ENCODE measurements at regions not wholly inside any gene's neighbourhood (a gene's known extent, or its start where the extent isn't known, plus 50 kb on each side); places are given as distances from the start of the nearest gene placed in this dataset.

DNA sequence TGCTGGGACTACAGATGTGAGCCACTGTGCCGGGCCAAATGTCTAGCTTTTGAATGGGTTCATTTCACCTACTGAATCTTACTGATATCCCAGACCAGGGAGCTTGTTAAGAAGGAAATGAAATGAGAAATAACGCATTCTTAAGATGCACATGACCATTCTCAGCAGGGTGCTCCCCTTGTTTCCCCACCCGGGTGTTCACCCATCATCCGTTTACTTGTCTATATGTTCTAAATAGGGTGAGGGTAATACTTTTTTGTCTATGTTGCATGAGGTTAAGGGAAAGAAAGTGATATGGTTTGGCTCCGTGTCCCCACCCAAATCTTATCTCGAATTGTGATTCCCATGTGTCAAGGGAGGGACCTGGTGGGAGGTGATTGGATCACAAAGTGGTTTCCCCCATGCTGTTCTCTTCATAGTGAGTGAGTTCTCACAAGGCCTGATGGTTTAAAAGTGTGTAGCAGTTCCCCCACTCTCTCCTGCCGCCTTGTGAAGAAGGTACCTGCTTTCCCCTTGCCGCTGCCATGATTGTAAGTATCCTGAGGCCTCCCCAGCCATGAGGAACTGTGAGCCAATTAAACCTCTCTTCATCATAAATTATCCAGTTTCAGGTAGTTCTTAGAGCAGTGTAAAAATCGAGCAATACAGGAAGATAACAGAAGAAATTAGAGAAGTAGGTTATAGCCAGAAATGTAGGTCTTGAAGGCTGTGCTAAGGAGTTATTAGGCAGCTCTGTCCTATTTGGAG is 129.1 kb downstream of the DDX1 start:
- peak; percentile 47 for DNase-seq

DNA sequence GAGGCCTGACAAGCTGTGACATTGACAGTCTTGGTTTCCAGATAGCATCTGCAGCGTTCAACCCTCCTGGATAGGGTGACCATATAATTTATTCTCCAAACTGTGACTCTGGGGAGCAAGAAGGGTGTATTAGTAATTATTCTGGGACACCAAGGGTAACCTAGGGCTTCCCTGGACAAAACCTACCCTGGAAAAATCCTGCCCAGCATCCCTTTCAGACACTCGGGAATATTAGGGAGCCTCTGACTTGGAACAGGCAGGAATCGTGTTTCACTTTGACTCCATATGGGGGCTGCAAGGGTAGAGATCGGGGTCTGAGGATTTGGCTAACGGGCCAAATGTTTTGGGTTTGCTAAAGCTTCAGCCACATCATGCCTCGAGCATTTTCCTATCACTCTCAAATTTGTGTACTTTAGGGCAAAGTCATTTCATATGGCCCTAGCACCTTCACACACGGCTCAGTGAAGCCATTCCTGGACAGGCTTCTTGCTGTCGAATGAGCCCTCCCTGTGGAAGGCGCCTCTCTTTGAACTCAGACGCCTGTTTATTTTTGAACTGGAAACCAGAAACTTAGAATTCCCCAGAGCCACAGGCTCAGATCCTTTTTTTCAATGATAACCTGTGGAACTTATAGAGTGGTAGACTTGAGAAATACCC is 129.9 kb downstream of the DDX1 start:
- DNase-seq: no peak

DNA sequence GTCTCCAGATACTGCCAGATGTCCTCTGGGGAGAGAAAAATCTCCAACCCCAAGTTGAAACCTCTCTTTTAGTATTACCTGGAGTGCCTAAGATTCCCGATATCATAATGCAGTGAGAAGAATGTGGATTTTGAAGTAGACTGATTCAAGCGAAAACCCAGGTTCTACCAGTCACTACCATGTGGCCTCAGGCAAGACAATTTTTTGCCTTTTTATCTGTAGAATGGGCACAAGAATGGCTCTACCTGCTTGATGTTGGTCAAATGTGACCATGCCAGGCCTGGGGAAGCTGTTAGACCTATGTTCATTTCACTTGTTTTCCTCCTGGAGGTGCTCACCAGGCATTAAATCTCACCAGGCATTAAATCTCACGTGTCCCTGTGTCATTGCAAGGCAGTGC is 131.3 kb downstream of the DDX1 start:
- no peak for DNase-seq

DNA sequence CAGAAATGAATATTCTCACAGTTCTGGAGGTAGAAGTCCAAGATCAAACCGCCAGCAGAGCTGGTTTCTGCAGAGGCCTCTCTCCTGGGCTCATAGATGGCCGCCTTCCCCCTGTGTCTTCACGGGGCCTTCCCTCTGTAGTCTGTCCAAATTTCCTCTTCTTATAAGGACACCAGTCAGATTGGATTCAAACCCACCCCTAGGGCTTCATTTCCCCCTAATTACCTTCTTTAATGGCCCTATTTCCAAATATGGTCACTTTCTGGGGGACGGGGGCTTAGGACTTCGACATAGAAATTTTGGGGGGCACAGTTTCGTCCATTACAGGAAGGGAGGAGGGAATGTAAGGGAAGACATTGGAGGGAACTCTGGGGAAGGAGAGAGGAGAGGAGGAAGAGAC is 132.6 kb downstream of the DDX1 start:
- no peak for DNase-seq

DNA sequence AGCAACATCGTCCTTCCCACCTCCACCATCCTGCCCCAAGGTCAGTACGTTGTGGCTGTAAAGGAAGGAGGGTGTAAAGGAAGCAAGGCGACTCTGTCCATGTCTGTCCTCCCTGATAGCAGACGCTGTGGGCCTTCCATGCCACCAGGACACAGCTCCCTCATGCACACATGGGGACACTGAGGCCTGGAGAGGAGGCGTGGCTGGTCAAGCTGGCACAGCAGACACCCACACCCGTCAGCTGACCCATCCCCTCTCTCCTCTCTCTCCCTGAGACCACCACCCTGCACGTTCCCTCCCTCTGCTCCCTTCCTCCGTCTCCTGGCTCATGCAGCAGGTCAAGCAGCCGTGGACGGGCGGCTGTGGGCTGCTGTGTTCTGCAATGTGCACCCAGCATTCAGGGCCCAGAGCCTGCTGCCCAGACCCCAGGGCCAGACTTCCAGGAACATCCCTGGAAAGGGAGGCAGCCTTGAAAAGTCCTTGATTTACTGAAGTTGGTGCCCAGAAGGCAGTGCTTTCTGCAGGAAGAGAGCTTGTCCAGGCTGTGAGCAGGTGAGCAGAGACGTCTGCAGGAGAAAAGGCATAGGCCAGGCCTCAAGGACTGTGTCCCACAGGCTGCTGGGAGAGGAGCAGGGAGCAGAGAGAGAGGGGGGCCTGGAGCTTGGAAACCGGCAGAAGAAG is 133.6 kb downstream of the DDX1 start:
- DNase-seq: no peak

DNA sequence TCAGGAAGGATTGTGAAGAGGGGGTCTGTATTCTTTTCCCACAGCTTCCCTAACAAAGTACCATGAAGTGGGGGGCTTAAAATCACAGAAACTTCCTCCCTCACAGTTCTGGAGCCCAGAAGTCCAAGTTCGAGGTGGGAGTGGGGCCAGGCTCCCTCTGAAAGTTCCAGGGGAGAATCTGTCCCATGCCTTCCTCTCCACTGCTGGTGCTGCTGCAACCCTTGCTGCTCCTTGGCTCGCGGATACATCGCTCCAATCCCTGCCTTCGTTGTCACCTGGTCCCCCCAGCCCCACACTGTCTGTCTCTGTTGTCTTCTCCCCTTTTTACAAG is 134.1 kb downstream of the DDX1 start:
- no peak for DNase-seq

DNA sequence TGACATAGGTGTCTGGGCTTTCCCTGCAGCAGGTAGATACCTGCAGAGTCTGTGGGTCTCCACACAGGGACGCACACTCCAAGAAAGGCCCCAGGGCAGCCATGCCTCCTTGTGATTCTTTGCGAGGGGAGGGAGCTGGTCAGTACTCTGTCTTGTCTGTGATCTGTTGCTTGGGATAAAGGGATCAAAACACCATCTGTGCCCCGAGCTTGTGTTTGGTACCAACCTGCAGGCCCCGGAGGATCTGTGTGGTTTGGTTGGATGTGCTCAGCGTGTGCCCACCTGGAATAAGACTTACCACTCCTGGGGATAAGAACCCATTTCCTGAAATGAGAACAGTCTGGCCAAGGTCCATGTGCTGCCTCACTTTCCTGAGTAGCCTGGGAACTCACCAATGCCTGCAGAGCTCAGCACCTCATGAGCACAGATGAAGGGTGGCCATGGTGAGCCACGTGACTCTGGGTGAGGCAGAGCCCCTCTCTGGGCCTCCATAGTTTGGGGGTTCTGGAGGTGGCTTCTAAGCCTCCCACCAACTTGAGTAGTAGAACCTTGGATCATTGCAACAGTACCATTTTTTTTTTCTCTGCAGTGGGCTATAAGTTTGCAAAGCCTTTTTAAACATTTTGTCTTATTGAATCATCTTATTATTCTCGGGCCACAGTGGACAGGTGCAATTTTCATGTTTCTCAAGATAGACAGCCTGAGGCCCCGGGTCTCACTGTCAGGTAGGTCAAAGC is 134.8 kb downstream of the DDX1 start:
- DNase-seq: no peak

DNA sequence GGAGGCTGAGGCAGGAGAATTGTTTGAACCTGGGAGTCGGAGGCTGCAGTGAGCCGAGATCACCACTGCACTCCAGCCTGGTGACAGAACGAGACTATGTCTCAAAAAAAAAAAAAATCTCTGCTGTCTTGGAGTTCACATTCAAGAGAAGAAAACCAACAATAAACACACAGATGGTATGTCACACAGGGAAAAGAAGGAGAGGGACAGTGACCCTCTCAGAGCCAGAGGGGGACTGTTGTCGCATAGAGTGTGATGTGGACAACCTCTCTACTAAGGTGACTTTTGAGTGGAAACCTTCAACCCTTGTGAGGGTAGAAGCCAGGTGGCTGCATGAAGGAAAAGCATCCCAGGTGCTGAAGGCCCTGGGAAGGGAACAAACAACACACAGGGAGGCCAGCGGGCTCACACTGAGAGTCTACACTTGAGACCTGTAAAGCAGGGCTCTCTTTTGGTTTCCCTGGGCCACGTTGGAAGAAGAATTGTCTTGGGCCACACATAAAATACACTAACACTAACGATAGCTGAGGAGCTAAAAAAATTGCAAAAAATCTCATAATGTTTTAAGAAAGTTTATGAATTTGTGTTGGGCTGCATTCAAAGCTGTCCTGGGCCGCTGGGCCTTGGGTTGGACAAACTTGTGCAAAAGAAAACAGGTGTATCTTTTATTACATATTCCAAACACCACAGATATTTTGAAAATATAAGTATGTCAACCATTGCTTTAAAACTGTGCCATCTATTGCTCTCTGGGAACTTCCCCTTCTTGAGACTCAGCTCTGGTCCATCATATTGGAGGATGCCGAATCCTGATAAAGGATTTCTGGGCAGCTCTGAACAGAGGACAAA is 136.0 kb downstream of the DDX1 start:
- no peak for DNase-seq

DNA sequence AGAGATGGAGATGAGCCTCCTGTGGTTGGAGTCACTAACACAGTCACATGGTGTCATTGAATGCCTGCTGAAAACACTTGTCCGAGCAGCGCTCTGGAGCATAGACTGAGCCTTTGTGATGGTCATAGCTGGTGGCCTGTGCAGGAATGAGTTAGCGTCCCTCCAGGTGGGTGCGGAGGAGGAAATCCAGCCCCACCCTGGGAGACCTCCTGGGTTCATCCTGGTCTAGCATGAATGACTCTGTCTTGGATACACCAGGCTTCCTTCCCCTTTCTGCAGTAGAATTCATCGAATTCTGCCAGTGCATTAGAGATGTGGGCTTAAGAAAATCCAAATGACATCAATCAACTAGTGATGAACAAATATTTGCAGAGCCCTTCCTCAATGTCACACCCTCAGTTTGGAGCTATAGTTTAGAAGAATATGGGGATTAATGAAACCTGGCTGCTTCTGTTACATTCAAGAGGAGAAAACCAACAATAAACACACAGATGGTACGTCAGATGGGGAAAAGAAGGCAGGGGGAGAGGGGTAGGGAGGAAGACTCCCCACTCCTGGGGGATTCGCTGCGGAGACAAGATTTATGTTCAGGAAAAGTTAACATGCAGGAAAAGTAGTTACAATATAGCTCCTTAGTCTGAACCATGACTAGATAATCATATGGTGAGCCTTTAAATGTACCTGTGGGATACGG is 136.7 kb downstream of the DDX1 start:
- DNase-seq: no peak

DNA sequence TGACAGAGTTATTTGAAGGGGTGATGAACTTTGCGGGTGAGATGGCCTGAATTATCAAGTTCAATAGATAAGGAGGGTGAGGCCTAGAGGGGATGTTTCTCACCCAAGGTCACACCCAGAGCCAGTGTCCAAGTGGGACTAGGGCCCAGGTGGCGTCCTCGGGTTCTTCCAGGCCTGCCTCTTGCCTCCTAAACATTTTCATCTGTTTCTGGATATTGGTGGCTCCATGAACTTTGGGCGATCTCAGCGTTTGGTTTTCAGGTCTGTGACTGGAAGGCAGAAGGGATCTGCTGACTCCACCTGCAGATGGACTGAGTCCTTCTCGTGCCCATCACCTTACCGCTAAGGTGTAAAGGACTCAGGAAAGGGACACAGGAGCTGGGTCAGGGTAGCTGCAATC is 137.3 kb downstream of the DDX1 start:
- no peak for DNase-seq

DNA sequence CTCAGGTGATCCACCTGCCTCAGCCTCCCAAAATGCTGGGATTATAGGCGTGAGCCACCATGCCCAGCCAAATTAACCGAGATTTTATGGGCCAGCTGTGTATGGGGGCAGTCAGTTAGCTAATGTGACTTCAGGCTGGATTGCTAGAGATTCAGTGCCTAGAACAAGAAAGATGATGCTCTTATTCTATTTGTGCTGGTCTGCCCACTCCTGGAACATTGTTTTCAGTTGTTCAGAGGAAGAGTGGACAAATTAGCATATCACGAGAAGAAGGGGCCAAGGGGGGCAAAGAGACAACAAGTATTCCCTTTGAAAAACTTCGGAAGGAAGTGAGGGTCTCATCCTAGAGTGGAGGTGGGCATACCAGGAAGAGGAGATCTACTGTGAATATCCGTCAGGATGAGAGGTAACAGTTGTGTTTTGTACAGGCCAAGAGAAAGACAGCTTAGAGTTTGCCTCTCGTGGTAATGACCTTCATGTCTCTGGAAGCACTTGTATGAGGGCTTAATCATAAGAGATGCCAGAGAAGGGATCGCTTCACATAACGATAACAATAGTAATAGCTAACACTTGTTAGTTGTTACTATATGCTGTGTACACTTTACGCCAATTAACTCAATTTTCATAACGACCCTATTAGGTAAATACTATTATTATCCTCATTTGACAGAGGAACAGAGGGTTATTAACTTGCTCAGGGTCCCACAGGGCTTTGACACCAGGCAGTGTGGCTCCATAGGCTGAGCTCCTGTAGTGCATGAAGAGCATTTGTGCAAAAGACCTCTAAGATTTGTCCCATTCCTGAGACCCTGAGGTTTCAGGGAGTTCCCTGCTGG is 138.3 kb downstream of the DDX1 start:
- DNase-seq: no peak

DNA sequence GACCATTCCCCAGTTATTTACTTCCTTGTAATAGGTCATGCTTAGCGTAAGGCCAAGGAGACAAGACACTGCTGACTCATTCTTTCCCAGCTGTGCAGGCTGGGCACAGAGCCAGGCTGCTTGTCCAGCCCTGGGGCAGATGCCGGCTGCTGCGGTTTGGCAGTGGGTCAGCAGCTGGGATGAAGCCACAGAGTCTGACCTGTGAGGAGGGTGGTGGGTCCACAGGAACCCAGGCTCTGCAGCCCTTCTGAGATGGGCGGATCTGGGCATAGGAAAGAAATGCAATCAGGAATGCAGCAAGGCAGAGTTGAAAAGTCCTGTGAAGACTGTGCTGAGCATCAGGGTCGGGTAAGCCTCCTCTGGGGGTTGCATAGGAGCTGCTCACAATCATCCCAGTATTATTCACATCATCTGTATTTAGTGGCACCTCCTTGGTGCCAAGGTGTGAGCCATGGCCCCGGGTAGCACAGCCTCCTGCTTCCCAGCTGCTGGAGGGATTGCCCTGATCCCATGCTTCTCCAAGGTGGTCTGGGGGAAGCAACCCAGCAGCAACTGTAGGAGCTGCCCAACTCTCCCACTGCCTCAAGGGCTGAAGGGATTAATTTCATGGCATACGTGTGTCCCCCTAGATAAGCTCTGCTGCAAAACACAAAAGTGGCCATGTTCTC is 139.0 kb downstream of the DDX1 start:
- DNase-seq: peak; percentile 76

DNA sequence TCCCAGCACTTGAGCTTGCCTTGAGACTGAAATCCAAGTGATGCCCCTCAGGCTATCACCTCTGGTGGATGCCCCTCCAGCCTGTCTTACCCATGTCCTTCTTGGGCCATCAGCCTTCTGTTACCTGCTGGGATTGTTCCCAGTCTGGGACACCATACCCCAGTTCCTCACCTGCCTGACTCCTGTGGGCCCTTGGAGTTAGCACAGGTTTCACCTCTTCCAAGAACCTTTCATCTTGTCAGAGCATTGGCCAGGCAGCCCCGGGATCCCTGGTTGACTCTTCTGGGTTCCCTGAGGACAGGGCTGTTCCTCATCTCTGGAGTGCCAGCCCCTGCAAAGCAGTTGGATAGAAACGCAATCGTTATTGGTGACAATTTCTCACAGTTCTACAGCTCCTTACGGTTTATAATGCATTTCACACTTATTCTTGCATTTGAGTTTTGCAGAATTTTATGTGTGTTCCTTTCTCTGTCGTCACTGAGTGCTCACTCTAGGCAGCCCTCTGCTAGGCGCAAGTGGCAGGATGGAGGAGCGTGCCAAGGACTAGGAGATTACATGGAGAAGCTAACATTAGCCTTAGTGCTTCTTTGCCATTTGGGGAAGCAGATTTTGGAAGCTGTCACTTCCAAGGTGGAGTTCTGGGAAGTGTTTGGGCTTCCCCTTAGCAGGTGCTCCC is 139.7 kb downstream of the DDX1 start:
- no peak for DNase-seq

DNA sequence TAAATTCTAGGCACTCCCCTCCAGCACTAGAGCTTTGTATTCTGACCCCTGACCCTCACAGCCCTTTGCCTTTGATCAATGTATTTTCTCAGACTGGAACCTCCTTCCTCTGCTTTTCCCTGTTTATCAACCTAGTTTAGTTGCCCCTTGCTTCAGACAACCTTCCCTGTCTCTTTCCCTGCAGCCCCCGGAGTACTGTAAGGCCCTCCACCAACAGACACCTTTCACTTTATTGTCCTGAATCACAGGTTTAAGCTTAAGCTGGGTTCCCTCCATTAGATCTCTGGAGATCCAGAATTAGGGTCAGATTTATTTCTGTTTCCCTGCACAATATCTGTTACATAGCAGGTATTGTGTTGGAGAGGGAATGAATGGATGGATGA is 140.2 kb downstream of the DDX1 start:
- no peak for DNase-seq

DNA sequence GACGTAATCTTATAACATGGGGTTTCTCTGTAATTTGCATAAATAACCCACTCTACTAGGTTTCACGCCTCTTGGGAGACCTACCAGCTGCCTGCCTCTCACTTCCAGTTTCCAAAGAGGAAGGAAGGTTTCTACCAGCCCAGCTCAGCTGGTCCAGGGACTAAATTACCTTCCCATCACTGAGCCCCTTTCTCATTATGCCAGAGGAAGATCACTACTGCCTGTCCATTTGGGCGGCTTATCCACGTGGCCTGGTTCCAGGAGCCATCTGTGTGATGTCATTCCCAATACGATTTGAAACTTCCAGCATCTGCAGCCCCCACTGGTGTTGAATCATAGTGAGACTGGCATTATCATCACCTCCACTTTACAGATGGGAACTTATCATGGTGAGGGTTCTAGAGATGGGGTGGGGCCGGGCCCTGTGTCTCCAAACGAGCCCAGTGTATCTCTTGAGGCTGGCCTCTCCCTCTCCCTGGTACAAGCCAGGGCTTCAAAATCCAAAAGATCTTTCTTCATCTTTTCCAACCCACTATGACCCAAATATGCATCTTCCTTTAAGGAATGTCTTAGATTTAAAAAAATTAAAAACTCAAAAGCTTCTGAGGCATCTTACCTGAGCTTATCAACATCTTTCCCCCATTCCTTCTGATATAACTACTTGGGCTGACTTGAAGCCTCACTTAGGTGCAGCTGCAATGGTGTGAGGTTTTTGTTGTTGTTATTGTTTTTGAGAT is 140.8 kb downstream of the DDX1 start:
- no peak for DNase-seq

DNA sequence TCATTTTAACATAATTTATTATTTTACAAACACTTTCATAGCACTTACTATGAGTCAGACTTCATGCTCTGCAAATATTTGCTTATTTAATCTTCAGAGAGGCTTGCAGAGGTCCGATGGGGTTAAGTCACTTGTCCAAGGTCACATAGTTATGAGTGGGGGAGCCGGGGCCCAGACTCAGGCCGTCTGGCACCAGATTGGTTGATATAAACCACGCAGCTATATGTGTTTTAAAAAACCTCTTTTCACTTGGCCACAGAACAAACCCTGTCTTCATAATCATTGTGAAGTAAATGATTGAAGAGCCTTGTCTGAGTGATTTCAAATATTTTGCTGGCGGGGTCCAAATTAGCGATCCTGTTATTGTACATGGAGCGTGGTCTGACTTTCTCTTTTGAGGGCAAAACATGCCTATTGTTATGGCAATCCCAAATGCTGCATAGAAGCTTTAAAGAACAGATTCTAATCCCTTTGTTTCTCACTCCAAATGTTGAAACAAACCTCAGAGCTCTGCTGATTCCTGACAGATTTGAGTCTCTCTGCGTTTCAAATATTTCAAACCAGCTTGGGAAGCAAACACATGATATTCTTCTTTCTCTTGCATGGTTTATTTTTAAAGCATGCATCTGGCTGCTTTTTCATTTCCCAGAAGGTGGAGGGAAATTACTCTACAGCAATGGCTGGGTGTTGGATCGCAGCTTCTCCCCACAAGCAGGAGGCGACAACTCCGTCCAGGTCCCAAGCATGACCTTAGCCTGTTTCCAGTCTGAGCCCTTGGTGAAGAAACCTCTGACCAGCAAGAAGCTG is 142.4 kb downstream of the DDX1 start:
- DNase-seq: no peak

DNA sequence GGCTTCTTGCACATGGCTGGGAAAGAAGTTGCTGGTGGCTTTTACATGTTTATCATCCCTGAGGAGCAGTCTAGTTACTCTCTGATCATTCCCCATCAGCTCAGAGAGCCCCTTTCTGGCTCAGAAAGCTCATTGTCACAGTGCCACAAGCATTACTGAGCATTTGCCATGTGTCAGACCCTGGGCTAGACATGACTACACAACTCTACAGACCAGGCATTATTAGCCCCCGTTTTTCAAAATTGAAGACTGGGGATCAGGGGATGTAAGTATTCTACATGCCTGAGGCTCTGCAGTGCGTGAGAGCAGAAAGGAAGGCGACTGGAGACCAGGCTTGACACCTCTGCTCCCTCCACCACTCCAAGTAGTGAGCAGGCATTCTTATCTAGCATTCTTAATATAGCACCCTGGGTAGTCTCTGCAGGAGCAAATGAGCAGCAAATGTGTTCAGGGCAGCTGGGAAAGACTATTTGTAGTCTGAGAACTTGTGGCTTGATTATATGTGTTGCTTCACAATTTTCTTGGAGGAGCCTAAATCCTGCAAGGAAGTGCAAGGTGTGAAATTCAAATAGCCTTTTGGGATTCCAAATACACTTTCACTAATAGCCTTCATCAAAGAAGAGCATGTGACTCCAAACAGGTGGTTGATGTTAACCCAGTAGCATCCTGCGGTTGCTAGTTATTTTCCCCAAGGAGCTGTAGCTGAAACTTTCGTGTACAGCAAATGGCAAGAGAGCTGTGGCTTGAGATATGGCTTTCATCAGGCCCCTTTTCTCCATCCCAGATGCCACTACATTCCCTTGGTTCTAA is 143.2 kb downstream of the DDX1 start:
- DNase-seq: no peak

All from hematopoietic multipotent progenitor cell treated with erythropoietin and hydrocortisone succinate and interleukin-3 and kit ligand, for 8 days (in vitro differentiated cells).